ENCODE measurements at regions not wholly inside any gene's neighbourhood (a gene's known extent, or its start where the extent isn't known, plus 50 kb on each side); places are given as distances from the start of the nearest gene placed in this dataset.

DNA sequence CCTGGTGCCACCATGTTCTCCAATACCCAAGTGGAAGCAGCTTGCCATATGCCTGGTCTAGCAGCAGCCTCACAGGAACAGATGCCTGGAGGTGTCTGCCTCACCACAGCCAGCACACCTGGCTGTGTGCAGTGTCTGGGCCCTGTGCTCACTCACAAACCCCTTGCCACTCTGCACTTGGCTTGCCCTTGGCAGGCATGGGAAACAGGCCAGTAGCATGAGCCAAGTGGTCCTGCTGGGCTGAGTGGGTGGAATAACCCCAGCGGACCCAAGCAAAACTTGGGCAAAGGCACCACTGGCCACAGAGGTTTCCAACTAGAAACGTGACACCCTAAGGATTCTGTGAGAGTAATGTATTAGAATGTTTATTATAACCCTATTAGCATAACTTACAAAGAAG is 600.5 kb upstream of the GJE1 start:
- TF ChIP-seq EZH2phosphoT487 (IDR thresholded peaks at IDR 0.05; ENCODE audit: low read depth, severe bottlenecking, unreplicated experiment) (no peak), EZH2 (IDR thresholded peaks at IDR 0.05; ENCODE audit: borderline replicate concordance) (no peak)
- TF ChIP-seq, protein P1, sequence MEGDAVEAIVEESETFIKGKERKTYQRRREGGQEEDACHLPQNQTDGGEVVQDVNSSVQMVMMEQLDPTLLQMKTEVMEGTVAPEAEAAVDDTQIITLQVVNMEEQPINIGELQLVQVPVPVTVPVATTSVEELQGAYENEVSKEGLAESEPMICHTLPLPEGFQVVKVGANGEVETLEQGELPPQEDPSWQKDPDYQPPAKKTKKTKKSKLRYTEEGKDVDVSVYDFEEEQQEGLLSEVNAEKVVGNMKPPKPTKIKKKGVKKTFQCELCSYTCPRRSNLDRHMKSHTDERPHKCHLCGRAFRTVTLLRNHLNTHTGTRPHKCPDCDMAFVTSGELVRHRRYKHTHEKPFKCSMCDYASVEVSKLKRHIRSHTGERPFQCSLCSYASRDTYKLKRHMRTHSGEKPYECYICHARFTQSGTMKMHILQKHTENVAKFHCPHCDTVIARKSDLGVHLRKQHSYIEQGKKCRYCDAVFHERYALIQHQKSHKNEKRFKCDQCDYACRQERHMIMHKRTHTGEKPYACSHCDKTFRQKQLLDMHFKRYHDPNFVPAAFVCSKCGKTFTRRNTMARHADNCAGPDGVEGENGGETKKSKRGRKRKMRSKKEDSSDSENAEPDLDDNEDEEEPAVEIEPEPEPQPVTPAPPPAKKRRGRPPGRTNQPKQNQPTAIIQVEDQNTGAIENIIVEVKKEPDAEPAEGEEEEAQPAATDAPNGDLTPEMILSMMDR (IDR thresholded peaks at IDR 0.05; ENCODE audit: poor library complexity) = no peak

All from hepatocyte (in vitro differentiated cells).